ENCODE measurements at regions not wholly inside any gene's neighbourhood (a gene's known extent, or its start where the extent isn't known, plus 50 kb on each side); places are given as distances from the start of the nearest gene placed in this dataset.

GRCh38 chr3:150299201-150299600, 108.9 kb upstream of the TSC22D2 start:
- TF ChIP-seq CTCF (IDR thresholded peaks at IDR 0.05; ENCODE audit: insufficient read depth, low read length, poor library complexity, severe bottlenecking), result no peak
- TF ChIP-seq EZH2phosphoT487 (conservative IDR thresholded peaks at IDR 0.05; ENCODE audit: low read length), result no peak
